Fibroblast of peridontal ligament (primary cell): ENCODE measurements at regions not wholly inside any gene's neighbourhood (a gene's known extent, or its start where the extent isn't known, plus 50 kb on each side); places are given as distances from the start of the nearest gene placed in this dataset.

ENCODE experiments used
- DNase-seq: peaks from one replicate; pipeline ENCODE4 v3.0.0-alpha.2; 2010; ENCODE audit errors: extremely low read depth

GRCh38 chr22:48042621-48043395 is 1280.4 kb downstream of the TBC1D22A start:
- no peak for DNase-seq

- no peak for DNase-seq
These were observed 1276.9 kb downstream of the TBC1D22A start for GRCh38 chr22:48039326-48039725.

- DNase-seq: no peak
These were observed 1275.2 kb downstream of the TBC1D22A start for GRCh38 chr22:48037618-48038017.

- no peak for DNase-seq
These were observed 1273.4 kb downstream of the TBC1D22A start for GRCh38 chr22:48035897-48036296.

- no peak for DNase-seq
These were observed 1269.1 kb downstream of the TBC1D22A start for GRCh38 chr22:48031589-48031988.

GRCh38 chr22:48025096-48025495 is 1262.6 kb downstream of the TBC1D22A start:
- no peak for DNase-seq

- no peak for DNase-seq
These were observed 1259.5 kb downstream of the TBC1D22A start for GRCh38 chr22:48021991-48022401.

DNA sequence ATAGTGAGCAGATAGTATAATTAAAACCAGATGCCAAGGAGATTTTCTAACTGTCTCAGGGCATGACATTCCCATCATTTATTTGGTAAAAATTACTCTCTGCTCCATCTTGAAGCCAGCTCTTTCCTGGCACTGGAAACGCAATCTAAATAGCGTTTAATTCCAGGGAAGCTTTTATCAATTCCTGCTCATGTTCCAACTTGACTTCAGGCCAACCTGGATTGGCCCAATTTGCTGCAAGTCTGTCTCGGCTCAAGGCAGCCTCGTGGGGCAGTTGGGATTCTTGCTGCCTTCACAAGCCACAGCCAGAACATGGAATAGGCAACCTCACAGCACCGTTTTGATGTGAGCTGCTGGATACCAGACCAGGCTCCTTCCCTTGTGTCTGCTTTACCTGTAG is 1255.9 kb downstream of the TBC1D22A start:
- DNase-seq: no peak

- DNase-seq: no peak
These were observed 1253.3 kb downstream of the TBC1D22A start for GRCh38 chr22:48015701-48016100.

DNA sequence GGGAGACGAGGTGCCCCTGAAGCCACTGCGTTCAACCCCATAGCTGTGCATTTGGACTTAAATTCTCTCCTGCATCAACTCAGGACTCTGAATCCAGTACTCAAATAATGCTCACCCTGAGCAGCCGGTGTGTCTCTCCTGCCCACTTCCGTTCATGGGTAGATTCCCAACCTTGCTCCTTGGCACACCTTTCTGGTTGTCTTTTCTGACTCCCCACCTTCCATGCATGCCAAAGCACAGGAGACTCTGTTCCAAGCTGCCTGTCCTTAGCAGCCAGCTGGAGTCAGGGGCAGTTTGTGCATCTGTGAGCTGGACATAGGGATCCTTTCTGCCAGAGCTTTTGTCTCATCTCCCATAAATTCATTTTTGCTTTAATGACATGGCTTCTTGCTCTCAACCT is 1242.5 kb downstream of the TBC1D22A start:
- no peak for DNase-seq

- no peak for DNase-seq
These were observed 1241.6 kb downstream of the TBC1D22A start for GRCh38 chr22:48004038-48004437.

- DNase-seq: no peak
These were observed 1238.7 kb downstream of the TBC1D22A start for GRCh38 chr22:48001101-48001500.

DNA sequence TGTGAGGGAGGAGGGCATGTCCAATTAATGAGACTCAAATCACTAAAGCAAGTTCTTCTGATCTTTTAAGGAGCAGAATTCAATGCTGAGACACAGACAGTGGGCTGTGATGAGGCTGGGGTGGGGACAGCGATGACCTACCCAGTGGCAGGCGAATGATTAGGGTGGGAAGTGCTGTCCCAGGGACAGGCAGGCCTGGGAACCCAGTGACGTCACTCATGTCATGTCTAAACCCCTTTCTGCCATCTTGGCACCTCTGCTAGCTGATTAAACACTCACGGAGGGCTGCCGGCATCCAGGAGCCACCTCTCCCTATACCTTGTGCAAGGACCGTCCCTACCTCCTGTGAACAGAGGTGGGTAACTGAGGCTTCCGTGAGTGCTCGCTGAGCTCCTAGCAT is 1235.2 kb downstream of the TBC1D22A start:
- no peak for DNase-seq

GRCh38 chr22:47997052-47997590 is 1234.7 kb downstream of the TBC1D22A start:
- no peak for DNase-seq

DNA sequence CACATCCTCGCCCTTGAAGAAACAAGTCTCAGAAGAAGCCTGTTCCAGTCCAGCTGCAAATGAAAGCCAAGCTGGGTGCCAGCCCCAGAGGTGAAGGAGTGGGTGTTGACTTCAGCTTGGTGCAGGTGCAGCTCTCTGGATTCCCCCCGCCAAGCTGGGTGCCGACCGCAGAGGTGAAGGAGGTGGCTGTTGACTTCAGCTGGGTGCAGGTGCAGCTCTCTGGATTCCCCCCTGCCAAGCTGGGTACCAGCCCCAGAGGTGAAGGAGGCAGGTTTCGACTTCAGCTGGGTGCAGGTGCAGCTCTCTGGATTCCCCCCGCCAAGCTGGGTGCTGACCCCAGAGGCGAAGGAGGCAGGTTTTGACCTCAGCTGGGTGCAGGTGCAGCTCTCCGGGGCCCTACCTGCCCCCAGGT is 1234.0 kb downstream of the TBC1D22A start:
- no peak for DNase-seq

DNA sequence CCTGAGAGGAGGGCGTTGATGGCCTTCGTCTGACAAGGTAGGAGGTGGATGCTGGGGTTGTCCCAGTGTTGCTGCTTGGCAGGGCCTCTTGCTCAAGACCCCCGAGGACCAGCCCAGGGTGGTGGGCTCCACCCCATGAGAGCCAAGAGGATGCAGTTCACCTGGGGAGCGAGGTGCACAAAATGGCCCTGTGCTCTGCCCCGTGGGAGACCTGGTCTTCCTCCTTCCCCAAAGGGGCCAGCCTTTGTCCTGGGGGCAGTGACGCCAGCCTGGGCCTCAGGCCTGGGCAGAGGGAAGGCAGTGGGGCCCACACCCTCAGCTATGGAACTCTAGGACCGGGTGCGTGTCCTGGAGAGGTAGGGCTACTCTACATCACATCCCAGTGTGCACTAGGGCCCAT is 1233.3 kb downstream of the TBC1D22A start:
- no peak for DNase-seq

DNA sequence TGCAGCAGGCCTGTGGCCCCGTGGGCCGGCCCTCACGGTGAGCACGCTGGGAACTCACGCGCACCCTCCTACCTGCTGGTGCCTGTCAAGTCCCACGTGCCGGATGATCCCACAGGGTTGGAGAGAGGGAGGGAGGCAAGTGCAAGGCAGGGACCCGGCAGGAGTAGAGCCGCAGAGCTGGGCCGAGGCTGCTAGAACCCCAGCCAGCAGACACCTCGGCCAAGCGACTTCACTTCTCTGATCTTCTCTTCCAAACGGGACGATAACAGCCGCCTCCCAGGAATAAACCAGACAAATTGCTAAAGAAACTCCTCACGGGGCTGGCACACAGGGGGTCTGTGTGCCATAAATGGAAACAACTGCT is 1232.8 kb downstream of the TBC1D22A start:
- DNase-seq: no peak

GRCh38 chr22:47994601-47995263 is 1232.3 kb downstream of the TBC1D22A start:
- DNase-seq: no peak

- DNase-seq: no peak
These were observed 1231.6 kb downstream of the TBC1D22A start for GRCh38 chr22:47994045-47994444.

- no peak for DNase-seq
These were observed 1228.0 kb downstream of the TBC1D22A start for GRCh38 chr22:47990481-47990880.

DNA sequence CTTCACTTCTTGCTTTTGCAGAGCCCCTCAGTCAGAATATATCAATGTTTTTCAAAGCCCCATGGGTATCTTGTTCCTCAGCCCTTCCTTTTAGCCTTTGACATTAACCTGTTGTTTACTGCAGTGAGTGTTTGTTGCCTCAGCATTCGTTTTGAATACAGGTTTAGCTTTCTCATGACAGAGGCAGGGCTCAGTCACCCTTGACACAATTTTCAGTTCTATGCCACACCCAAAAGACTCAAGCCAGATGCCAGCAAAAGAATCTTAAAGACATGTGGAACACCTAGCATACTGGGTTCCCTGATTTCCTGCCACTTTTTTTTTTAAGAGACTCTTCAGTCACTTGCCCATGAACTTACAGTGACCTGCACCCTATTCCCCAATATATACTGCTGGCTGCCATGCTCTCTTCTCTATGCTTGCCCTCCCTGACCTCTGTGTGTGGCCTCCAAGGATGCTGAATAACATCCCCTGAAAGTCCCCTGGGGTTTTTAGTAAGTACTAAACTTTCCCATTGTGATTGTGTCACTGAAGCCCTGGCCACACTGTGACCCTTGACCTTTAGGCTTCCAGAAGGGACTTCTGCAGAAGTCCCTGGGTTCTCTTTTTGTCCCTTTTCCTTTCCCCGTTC is 1225.5 kb downstream of the TBC1D22A start:
- DNase-seq: no peak

DNA sequence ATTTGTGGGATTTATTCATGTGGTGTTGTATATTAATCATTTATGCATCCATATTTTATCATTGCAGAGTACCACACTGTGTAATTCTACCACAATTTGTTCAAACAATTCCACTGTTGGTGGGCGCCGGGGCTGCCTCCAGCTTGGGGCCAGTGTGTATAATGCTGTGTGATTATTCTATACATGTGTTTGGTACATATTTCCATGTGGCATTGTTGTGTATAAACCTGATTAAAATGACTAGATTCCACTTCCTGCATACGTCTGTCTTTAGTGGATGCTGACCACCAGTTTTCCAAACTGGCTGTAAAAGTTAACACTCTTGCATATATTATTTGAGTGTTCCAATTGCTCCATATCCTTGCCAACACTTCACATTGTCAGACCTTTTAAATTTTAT is 1213.8 kb downstream of the TBC1D22A start:
- no peak for DNase-seq

DNA sequence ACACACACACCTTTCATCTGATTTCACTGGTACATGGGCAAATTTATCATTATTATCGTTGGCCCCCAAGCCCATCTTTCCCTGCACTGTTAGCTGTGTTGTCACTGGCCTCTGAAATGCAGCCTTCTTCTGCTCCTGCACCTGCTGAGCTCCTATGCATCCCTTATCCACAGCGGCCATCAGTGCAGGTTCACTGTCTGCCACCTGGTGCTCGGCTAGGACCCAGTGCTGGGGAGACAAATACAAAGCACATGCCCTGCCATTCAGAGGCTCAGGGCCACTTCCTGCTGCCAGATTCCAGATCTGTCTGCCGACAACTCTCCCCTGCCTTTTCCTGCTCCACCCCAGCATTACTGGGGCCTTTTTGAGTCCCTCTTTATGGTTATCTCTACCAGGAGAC is 1205.4 kb downstream of the TBC1D22A start:
- DNase-seq: no peak
